H9 (cell line): ENCODE measurements at regions not wholly inside any gene's neighbourhood (a gene's known extent, or its start where the extent isn't known, plus 50 kb on each side); places are given as distances from the start of the nearest gene placed in this dataset.
A peak's percentile ranks its signal among the peaks of the same experiment; 100 is the strongest.

ENCODE experiments used
- DNase-seq: peaks from one replicate; pipeline ENCODE4 v3.0.0-alpha.2; 2017
- H2AFZ ChIP-seq: one replicate; pipeline ENCODE4 v1.6.1; 2013; ENCODE audit warnings: mild to moderate bottlenecking, low read length, control low read depth, moderate library complexity
- H2AK5ac ChIP-seq: 2 replicates; pipeline ENCODE4 v1.6.1; 2013; ENCODE audit warnings: low read length, control low read depth, mixed read lengths; ENCODE audit not compliant: insufficient read length
- H2BK120ac ChIP-seq: one replicate; pipeline ENCODE4 v1.6.1; 2013; ENCODE audit warnings: low read depth, mild to moderate bottlenecking, low read length, control low read depth, inconsistent platforms; ENCODE audit not compliant: poor library complexity, severe bottlenecking
- H2BK12ac ChIP-seq: 2 replicates; pipeline ENCODE4 v1.6.1; 2013; ENCODE audit warnings: low read length, control low read depth, mixed read lengths, low read depth; ENCODE audit not compliant: insufficient read length
- H2BK15ac ChIP-seq: 2 replicates; pipeline ENCODE4 v1.6.1; 2013; ENCODE audit warnings: low read depth, low read length, control low read depth
- H2BK20ac ChIP-seq: one replicate; pipeline ENCODE4 v1.6.1; 2013; ENCODE audit warnings: low read depth, mild to moderate bottlenecking, low read length, control low read depth, inconsistent platforms; ENCODE audit not compliant: poor library complexity, severe bottlenecking
- H2BK5ac ChIP-seq: 2 replicates; pipeline ENCODE4 v1.6.1; 2013; ENCODE audit warnings: low read length, control low read depth, mixed read lengths; ENCODE audit not compliant: insufficient read length
- H3K14ac ChIP-seq: 2 replicates; pipeline ENCODE4 v1.6.1; 2013; ENCODE audit warnings: low read length, control low read depth; ENCODE audit not compliant: insufficient read depth
- H3K18ac ChIP-seq: 2 replicates; pipeline ENCODE4 v1.6.1; 2013; ENCODE audit warnings: low read depth, mild to moderate bottlenecking, mixed read lengths, low read length, control low read depth; ENCODE audit not compliant: insufficient read length
- H3K23ac ChIP-seq: 2 replicates; pipeline ENCODE4 v1.6.1; 2013; ENCODE audit warnings: low read length, control low read depth, mixed read lengths, low read depth; ENCODE audit not compliant: insufficient read length
- H3K23me2 ChIP-seq: 2 replicates; pipeline ENCODE4 v1.6.1; 2013; ENCODE audit warnings: low read depth, mild to moderate bottlenecking, mixed read lengths, low read length, control low read depth; ENCODE audit not compliant: insufficient read length, poor library complexity, severe bottlenecking
- H3K27ac ChIP-seq: 2 replicates; pipeline ENCODE4 v1.5.1; 2013; ENCODE audit warnings: low read length, control low read depth, mixed read lengths, low read depth; ENCODE audit not compliant: insufficient read length
- H3K27me3 ChIP-seq: 2 replicates; pipeline ENCODE4 v1.6.1; 2013; ENCODE audit warnings: low read length, control low read depth, inconsistent platforms; ENCODE audit not compliant: insufficient read depth
- H3K4ac ChIP-seq: 2 replicates; pipeline ENCODE4 v1.6.1; 2013; ENCODE audit warnings: low read depth, mild to moderate bottlenecking, control low read depth, inconsistent platforms, low read length, moderate library complexity
- H3K4me1 ChIP-seq: 2 replicates; pipeline ENCODE4 v1.6.1; 2013; ENCODE audit warnings: low read length, control low read depth, inconsistent platforms; ENCODE audit not compliant: insufficient read depth
- H3K4me2 ChIP-seq: 2 replicates; pipeline ENCODE4 v1.6.1; 2013; ENCODE audit warnings: low read length, control low read depth, mixed read lengths; ENCODE audit not compliant: insufficient read length, insufficient read depth
- H3K56ac ChIP-seq: 2 replicates; pipeline ENCODE4 v1.6.1; 2013; ENCODE audit warnings: low read depth, mild to moderate bottlenecking, mixed read lengths, low read length, control low read depth; ENCODE audit not compliant: insufficient read length
- H3K79me1 ChIP-seq: 2 replicates; pipeline ENCODE4 v1.6.1; 2013; ENCODE audit warnings: low read depth, mild to moderate bottlenecking, moderate library complexity, low read length, control low read depth, inconsistent platforms; ENCODE audit not compliant: insufficient read depth, poor library complexity, severe bottlenecking
- H3K79me2 ChIP-seq: 2 replicates; pipeline ENCODE4 v1.6.1; 2013; ENCODE audit warnings: low read length, control low read depth, inconsistent platforms; ENCODE audit not compliant: insufficient read depth
- H3K9ac ChIP-seq: 2 replicates; pipeline ENCODE4 v1.6.1; 2013; ENCODE audit warnings: low read length, control low read depth, mixed read lengths; ENCODE audit not compliant: insufficient read length; ENCODE audit errors: extremely low read depth
- H3K9me3 ChIP-seq: one replicate; pipeline ENCODE4 v1.6.1; 2013; ENCODE audit warnings: low read depth, low read length, inconsistent platforms; ENCODE audit not compliant: control insufficient read depth
- H3T11ph ChIP-seq: one replicate; pipeline ENCODE4 v1.6.1; 2013; ENCODE audit warnings: mild to moderate bottlenecking, low read length, control low read depth, inconsistent platforms
- H4K20me1 ChIP-seq: one replicate; pipeline ENCODE4 v1.6.1; 2013; ENCODE audit not compliant: control insufficient read depth, insufficient read length, insufficient read depth
- H4K5ac ChIP-seq: 2 replicates; pipeline ENCODE4 v1.6.1; 2013; ENCODE audit warnings: low read depth, mild to moderate bottlenecking, mixed read lengths, low read length, control low read depth; ENCODE audit not compliant: insufficient read length
- H4K8ac ChIP-seq: replicated peaks from 2 replicates; pipeline ENCODE4 v1.6.1; 2013; ENCODE audit warnings: low read length, control low read depth, mixed read lengths, low read depth; ENCODE audit not compliant: insufficient read length
- H4K91ac ChIP-seq: 2 replicates; pipeline ENCODE4 v1.6.1; 2013; ENCODE audit warnings: low read depth, mild to moderate bottlenecking, moderate library complexity, mixed read lengths, low read length, control low read depth; ENCODE audit not compliant: insufficient read length
- H3K27ac Mint-ChIP-seq, 3 experiments: 2 replicates in 2 of 3; 3 replicates in 1 of 3; pipeline ENCODE4 v1.8.0; 2020 to 2021; ENCODE audit warnings: mixed read lengths in 3 of 3, mild to moderate bottlenecking in 1 of 3, moderate library complexity in 1 of 3
- H3K27me3 Mint-ChIP-seq: 2 replicates; pipeline ENCODE4 v1.8.0; 2021; ENCODE audit warnings: low read depth, mild to moderate bottlenecking, moderate library complexity, mixed read lengths
- H3K36me3 Mint-ChIP-seq, 3 experiments: 2 replicates in 2 of 3; 3 replicates in 1 of 3; pipeline ENCODE4 v1.8.0; 2020 to 2021; ENCODE audit warnings: low read depth in 3 of 3, mixed read lengths in 3 of 3; ENCODE audit not compliant: insufficient read depth in 1 of 3
- H3K4me1 Mint-ChIP-seq, 2 experiments: 2 replicates each; pipeline ENCODE4 v1.8.0; 2020; ENCODE audit warnings: mixed read lengths in 2 of 2
- H3K4me3 Mint-ChIP-seq, 2 experiments: 2 replicates in 1 of 2; 3 replicates in 1 of 2; pipeline ENCODE4 v1.8.0; 2020 to 2021; ENCODE audit warnings: mild to moderate bottlenecking in 2 of 2, mixed read lengths in 2 of 2, moderate library complexity in 1 of 2
- H3K9me3 Mint-ChIP-seq, 2 experiments: 2 replicates in 1 of 2; 3 replicates in 1 of 2; pipeline ENCODE4 v1.8.0; 2020; ENCODE audit warnings: mild to moderate bottlenecking in 2 of 2, mixed read lengths in 2 of 2, moderate library complexity in 1 of 2
- CTCF ChIP-seq: fragments of 200-600 bp; sonication (generic); conservative IDR thresholded peaks from 3 replicates; pipeline ENCODE4 v1.8.0; 2021; ENCODE audit warnings: antibody characterized with exemption, mild to moderate bottlenecking
- WGBS: extraction: QIAGEN DNeasy Blood & Tissue Kit; methylation state at CpG from one replicate; pipeline ENCODE4 v1.1.7; 2013; ENCODE audit warnings: missing lambda C conversion rate, low lambda C conversion rate, mixed read lengths; ENCODE audit not compliant: insufficient read length; ENCODE audit errors: extremely low coverage; 5-methylcytosine and 5-hydroxymethylcytosine counted together

DNA sequence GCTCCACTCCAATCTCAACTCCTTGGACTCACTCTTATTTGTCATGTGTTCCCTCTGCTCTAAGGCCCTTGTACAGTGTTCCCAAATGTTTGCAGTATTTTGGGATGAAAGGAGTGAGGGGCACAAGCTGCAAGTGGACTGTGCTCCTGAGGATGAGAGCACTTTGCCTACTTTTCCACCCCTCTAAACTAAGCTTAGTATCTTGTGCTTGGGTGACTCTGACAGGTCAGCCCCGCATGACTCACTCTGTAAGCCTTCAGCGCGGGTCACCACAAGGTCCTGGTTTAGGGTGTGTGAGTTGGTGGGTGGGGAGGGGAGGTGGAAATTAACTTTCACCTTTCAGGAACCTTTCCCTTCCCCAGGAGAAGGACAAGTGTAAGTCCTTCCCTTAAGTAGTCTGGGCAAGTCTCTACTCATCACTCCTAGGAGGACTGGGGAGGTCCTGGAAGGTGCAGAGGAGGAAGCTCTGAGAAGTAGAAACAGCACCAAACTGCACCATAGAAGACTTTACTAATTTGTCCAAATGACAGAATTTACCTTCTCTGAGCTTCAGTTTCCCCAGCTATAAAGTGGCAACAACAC, 68.8 kb upstream of the EPB41L1 start:
- peak; percentile 43 for DNase-seq
- Histone ChIP-seq H2BK20ac (no peak overlapping the region), H2AK5ac (no peak overlapping the region), H4K8ac (no peak overlapping the region), H3K4me2 (no peak overlapping the region), H3K56ac (no peak overlapping the region), H2BK15ac (no peak overlapping the region), H4K91ac (no peak overlapping the region), H3K27me3 (no peaks in the 10 kb centered on the region), H3K4ac (no peak overlapping the region), H3K9ac (no peak overlapping the region), H2AFZ (no peak overlapping the region), H4K5ac (no peak overlapping the region), H2BK120ac (no peak overlapping the region), H3K23me2 (no peaks in the 10 kb centered on the region), H2BK12ac (no peak overlapping the region), H3K23ac (no peak overlapping the region), H3K9me3 (no peaks in the 10 kb centered on the region), H3K79me1 (no peaks in the 10 kb centered on the region), H3K18ac (no peak overlapping the region), H4K20me1 (no peaks in the 10 kb centered on the region), H2BK5ac (no peak overlapping the region), H3K79me2 (no peaks in the 10 kb centered on the region), H3K27ac (no peak overlapping the region), H3T11ph (no peak overlapping the region), H3K14ac (no peak overlapping the region), H3K4me1 (no peaks in the 10 kb centered on the region)
- no CpG with 5 or more reads among the region's 3 CpGs for WGBS
- Mint-ChIP-seq H3K9me3 (peaks cover 4 to 9% of the 10 kb centered on the region in 2 experiments), H3K4me3 (no peak overlapping the region), H3K27me3 (peaks cover 49% of the 10 kb centered on the region), H3K36me3 (peaks cover 0 to 9% (median 3%) of the 10 kb centered on the region in 3 experiments; a peak in 6 of 7 replicates), H3K27ac (no peak overlapping the region), H3K4me1 (peaks cover 9 to 16% of the 10 kb centered on the region in 2 experiments)
- TF ChIP-seq CTCF: no peak
